GM04503 (cell line): ENCODE measurements at regions not wholly inside any gene's neighbourhood (a gene's known extent, or its start where the extent isn't known, plus 50 kb on each side); places are given as distances from the start of the nearest gene placed in this dataset.

Source experiments
- DNase-seq: peaks from one replicate; pipeline ENCODE4 v3.0.0-alpha.2; 2012; ENCODE audit warnings: low read depth

DNA sequence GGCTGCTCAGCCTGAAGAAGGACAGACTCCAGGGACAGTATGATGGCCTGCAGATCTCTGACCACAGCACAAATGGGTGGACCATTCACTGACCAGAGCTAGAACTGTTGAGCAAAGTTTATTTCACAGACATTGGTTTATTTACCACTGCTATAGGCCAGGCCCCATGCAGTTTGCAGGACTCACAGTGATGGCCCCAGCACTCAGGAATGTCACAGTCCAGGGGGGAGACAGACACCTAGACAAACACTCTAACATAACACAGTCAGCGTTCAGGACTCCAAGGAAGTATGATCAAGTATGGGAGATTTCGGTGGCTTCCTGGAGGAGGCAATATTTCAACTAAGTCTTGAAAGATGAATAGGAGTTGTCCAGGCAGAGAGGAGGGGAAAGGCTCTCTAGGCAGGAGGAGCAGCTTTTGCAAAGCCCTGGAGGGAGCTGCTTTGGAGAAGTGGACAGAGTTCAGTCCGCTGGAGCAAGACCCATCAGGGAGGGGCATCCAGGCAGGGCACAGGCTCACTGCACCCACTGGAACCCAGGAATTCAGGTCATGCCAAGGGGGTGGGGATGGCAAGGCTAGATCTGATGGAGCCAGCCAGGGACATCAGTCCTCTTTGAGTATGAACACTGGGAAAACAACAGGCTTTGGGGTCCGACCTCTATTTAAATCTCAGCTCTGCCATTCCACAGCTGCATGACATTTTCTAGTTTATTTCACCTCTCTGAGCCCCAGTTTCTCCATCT is 454.3 kb downstream of the MATN1 start:
- no peak for DNase-seq

DNA sequence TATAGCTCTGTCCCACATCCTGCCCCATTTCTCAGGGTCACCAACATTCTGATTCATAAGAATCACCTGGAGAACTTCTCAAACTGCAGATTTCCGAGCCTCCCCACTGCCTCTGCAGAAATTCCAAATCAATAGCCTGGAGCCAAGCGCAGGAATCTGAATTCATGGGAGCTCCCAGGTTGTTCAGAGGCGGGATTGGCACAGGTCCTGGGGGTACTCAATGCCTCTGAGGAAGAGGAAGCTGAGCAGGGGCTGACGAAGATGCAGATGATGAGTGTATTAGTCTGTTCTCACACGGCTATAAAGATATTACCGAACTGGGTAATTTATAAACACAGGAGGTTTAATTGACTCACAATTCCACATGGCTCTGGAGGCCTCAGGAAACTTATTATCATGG is 455.5 kb downstream of the MATN1 start:
- DNase-seq: no peak

DNA sequence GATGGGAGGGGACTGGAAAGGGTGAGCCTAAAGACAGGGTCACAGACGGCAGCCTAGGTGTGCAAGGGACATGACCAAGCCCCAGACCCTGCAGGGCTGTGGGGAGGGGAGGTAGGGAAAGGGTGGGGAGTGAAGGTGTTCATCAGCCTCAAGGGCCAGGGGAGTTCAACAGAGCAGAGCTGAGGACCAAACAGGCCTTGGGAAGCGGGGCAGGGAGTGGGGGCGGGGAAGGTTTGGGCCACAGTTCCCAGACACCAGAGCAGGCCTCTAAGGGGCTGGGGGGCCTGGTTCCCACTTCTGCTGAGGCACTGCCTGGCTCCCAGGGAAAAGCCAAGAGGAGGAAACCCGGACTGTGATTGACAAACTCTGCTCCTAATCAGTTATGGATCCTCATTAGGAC is 456.3 kb downstream of the MATN1 start:
- DNase-seq: no peak

GRCh38 chr1:30265127-30266070 is 458.0 kb downstream of the MATN1 start:
- no peak for DNase-seq

GRCh38 chr1:30264672-30265025 is 458.7 kb downstream of the MATN1 start:
- no peak for DNase-seq

DNA sequence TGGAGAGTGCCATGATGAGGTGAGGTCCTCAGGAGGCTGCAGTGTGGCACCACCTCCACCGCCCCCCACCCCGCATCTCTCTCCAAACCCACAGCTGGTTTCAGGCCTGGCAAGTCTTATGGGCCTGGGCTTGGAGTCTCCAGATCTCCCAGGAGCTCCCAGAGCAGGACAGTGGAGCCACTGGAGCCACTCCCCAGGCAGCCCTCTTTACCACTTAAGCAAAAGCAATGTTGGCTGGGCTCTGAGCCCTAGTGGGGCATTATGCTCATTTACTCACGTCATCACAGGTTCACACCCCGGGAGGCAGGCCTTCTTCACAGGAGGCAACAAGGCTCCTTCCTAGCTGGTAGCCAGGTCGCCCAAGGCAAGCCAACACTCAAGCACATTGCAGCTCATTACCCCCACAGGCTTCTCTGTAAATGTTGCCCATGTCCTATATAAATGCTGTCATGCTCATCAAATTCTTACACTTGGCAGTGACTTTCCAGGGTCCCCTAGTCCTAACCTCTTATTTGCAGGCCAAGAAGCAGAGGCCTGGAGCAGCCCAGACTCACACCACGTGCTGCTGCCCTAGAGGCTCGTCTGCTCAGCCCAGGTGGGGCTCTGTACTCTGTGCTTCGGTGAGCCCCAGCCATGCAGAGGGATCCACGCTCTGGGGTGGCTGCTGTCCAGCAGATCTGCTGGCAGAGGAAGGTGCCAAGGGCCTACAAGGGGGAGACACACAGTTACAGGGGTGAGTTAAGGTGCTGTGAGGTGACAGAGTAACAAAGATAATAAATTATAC is 459.3 kb downstream of the MATN1 start:
- no peak for DNase-seq

DNA sequence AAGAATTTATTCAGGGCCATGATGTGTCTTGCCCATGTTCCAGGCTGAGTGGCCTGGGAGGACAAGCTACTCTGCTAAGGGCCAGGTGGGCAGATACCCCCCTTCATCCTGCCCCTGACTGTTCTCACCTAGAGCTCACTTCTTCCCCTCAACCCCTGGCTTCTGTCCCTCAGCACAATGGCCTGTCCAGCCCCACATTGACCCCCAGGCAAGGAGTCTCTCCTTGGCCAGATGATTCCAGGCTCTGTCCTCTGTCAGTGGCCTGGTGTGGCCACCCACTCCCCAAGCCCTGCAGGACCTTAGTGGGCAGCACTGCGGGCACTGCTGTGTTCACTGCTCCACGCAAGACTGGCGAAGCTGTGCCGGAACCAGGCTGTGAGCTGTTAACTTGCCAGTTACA is 460.0 kb downstream of the MATN1 start:
- no peak for DNase-seq

DNA sequence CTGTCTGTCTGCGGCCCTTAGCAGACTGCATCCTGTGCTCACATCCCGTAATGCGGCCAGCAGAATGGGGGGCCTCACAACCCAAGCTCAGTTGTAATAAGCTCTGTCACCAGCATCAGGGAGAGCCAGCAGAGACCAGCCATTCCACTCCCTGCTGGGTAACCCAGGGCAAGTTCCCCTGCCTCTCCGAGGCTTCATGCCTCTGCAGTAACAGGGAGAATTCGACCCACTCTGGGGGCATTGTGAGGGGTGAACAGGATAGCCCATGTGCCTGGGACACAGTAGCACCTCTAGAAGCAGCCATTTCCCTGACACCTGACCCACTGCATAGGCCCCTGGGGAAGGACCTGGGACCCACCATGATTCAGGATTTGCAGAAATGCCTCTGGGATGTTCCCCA is 461.2 kb downstream of the MATN1 start:
- no peak for DNase-seq

- no peak for DNase-seq
Observed at GRCh38 chr1:30260318-30260717, 463.1 kb downstream of the MATN1 start.

DNA sequence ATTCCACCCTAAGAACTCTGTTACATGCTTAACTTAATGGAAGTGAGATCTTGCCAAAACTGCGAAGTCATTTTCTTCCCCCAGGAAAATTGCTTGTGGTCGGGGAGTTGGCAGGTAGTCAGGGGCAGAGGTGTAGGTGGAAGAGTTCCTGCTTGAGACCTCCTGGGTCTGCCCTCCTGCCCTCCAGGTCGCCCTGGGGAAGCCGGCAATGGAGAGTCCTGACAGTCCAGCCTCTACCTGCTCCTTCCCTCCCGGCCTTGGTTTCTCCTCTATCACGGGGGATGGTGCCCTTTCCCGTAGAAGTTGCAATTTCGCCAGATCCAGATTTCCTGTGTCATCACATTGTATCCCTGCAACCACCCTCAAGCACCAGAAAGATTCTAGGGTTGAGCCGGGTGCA is 463.8 kb downstream of the MATN1 start:
- no peak for DNase-seq

- no peak for DNase-seq
Observed at GRCh38 chr1:30258876-30259275, 464.5 kb downstream of the MATN1 start.

- no peak for DNase-seq
Observed at GRCh38 chr1:30258471-30258870, 464.9 kb downstream of the MATN1 start.

GRCh38 chr1:30257742-30258380 is 465.5 kb downstream of the MATN1 start:
- no peak for DNase-seq

DNA sequence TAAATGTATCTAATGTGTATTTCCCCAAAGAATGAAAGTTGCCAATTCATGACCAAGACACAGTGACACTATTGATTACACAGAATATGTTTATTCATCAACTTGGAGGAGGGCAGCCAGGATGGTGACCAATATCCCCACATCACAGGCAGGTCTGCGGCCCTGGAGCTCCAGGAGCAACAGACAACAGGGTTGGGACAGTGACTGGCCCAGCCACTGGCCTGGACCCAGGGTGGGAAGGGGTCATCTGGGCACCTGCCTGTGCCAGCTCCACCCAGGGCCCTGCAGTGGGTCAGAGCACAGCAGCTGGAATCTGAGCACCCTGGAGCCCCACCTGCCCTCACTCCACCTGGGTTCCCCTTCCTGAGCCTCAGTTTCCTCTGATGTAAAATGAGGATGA is 466.1 kb downstream of the MATN1 start:
- DNase-seq: no peak

DNA sequence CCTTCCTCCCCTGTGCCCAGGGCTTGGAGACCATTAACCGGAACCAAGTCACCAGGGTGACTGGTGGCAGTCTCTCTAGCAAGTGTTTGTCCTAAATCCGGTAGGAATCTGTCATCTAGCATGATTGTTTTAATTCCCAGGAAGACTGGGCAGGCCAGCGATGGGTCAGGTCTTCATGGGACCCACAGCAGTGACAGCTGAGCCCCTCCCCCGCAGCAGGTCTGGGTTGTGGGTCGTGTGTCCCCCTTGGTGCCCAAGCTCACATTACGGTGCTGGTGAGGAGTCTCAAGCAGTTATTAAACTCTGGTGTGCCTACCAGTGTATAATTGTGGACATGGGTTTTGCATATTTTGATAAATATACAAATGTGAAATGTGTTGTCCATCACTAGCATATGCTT is 466.5 kb downstream of the MATN1 start:
- DNase-seq: no peak

DNA sequence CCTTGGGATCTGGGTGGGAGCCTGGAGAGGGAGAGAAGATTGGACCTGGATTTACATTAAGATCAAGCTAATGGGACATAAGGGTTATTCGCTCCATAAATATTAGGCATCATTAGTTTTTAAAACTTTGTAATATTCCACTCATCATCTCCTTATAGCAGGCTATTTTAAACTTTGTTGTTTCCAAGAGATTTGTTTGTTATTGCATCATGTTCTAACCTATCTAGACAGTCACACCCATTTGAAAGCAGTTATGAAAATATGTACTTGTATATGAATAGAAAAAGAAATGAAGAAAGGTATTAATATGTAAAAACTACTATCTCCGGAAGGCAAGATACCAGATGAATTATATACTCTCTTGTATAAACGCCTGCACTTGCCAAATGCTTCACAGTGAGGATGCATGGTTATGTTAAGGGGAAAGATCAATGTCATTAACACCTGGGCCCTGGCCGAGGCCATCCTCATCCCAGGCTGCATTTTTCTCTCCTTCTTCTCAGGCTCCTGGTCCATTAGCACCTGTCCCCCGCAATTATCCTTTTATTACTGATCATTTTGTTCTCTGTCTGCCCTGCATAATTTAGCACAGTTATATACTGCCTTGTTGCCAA is 468.2 kb downstream of the MATN1 start:
- DNase-seq: no peak

DNA sequence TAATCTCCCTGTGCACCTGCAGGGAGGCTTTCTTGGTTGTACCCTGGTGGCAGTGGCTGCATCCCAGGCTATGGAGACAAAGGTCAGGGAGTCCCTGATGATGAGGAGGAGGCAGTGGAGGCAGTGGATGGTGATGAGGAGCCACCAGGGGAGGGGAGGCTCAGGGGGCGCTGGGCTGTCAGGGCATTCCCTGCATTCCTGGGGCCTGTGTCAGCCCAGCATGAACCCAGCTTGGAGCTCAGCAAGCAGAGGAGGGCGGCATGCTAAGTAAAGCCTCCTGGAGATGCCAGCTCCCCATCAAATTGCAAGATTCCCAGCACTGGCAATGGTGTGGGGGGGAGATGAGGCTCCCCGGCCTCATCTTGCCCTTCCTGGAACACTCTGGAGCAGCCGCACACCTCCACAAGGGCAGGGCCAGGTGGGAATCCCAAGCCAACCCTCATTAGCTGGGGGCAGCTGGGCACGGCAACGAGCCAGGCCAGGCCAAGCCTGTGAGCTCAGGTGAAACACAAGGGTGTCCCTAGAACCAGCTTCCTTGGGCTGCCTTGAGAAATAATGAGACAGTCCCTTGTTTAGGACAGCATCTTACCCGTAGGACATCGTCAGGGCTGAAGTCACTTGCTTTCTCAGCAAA is 469.5 kb downstream of the MATN1 start:
- no peak for DNase-seq

- no peak for DNase-seq
Observed at GRCh38 chr1:30253361-30253760, 470.0 kb downstream of the MATN1 start.

DNA sequence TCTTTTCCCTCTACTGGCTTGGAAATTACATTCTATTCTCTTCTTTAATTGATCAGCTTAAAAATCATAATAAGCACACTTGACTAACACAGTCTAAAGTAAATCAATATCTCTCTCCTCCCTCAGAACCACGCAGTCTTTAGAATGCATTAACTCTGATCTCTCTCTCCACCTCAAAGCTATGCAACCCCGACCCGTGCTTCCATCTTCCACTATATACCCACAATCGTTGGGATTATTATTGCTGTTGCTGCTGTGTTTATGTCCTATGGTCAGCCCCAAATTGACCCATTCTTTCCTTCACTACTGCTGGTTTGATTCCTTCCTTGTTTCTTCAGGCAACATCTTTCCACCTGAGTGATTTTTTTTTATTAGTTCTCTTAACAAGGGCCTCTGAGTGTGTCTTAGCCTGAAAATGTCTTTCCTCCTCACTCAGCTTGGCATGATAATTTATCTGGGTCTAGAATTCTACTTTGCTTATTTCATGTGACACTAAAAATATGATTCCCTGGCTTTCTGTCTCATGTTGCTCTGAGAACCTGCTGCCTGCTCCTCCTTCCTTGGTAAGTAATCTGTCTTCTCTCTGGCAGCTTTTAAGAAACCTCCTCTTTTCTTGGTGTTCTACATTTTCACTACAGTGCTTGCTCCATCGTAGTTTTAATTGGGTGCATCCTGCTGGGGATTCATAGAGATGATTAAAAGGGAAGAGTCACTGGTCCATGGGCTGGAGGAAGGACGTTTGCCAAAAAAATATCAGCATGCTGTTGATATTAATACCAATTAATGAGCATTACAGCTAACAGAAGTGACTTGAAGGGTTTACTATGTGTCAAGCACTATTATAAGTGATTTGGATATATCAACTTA is 472.2 kb downstream of the MATN1 start:
- DNase-seq: no peak

DNA sequence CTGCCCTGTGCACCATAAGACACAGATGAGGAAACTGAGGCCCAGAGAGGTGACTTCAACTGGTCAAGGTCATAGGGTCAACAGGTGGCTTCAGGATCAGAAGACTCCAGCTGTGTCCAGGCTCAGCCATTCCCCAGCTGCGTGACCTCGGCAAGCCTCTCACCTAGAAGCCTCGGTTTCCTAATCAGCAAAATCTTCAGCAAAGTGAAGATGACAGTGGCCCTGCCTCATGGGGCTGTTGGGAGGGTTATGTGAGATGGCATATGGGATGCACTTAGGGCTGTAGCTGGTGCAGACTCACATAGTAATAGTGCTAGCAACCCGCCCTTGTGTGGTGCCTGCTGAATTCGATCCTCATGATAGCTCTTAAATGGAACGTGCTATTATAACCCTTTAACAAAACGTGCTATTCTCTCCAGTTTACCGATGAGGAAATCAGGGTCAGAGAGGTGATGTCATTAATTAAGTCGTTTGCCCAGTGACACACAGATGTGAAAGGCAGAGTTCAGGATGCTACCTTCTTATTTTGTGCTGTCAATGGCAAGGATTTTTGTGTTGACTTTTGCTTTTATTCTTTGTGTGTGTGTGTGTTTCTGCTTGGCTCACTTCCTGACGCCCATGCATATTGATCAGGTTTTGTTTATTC is 472.9 kb downstream of the MATN1 start:
- no peak for DNase-seq
